HG03108 (cell line): ENCODE measurements at regions not wholly inside any gene's neighbourhood (a gene's known extent, or its start where the extent isn't known, plus 50 kb on each side); places are given as distances from the start of the nearest gene placed in this dataset.

Experiments
- ATAC-seq: cut with Tn5 transposase; IDR thresholded peaks from one replicate; pipeline ENCODE4 v1.9.1; 2021; ENCODE audit warnings: moderate library complexity; ENCODE audit not compliant: unreplicated experiment

DNA sequence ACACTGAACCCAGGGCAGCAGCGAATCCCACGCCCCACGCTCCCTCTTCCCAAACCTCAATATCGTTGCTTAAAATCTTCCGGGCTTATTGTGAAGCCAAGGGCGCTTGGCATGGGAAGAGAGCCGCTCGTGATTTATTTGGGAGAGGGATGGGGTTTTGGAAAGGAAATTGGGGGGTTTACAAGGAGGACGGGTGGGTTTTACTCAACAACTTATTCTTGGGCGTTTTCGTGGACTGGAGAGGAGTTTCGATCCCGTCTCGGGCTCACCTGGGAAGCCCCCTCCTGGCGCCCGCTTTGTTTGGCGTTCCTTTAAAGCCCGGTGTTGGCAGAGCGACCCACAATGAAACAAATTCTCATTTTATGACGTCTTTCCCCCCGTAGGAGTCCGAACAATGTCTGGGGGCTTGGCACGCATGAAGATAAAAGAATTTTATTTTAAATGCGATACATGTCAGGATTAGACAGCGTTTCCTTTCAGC lies 135.3 kb downstream of the INSIG2 start:
- no peak for ATAC-seq

DNA sequence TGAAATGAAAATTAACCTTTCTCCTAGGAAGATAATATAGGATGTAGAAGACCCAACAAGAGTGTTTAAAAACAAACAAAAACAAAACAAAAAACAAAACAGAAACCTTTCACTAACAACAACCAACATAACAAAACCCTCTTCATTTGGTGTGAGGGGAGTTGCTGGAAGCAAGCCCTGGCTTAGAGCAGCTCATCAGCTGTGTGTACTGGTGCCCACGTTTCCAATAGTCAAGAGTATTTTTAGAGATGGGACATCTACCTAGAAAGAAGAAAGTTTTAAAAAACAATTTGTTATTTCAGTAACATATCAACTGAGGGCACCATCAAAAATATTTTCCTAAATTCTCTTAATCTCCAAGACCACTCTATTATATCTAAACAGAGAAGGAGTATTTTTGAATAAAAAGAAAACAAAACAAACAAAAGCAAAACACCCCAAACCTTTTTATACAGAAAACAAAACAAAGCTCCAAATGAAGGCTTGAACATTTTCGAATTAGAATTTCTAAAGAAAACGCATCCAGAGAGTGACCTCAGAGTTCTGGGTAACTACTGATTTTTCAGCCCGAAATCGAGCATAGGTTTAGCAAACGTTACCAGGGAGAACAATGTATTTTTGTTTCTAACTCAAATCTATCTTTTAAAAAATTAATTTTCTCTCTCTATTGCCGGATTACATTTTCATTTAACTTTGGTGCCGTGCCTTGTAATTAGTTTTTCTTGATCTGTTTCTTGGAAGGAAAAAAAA lies 134.6 kb downstream of the INSIG2 start:
- ATAC-seq, result no peak

DNA sequence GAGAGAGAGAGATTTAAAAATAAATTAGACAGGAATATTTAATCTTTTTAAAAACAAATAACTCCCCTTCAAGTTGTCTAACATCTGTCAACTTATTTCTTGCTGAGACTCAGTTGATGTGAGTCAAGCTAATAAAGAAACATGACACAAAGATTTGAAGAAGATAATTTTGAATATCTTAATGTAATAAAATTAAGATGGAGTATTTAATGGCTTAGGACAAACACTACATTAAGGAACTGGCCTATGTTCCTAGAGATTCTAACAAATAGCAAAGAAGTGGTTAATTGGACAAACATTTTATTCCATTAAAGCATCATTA lies 134.0 kb downstream of the INSIG2 start:
- no peak for ATAC-seq

DNA sequence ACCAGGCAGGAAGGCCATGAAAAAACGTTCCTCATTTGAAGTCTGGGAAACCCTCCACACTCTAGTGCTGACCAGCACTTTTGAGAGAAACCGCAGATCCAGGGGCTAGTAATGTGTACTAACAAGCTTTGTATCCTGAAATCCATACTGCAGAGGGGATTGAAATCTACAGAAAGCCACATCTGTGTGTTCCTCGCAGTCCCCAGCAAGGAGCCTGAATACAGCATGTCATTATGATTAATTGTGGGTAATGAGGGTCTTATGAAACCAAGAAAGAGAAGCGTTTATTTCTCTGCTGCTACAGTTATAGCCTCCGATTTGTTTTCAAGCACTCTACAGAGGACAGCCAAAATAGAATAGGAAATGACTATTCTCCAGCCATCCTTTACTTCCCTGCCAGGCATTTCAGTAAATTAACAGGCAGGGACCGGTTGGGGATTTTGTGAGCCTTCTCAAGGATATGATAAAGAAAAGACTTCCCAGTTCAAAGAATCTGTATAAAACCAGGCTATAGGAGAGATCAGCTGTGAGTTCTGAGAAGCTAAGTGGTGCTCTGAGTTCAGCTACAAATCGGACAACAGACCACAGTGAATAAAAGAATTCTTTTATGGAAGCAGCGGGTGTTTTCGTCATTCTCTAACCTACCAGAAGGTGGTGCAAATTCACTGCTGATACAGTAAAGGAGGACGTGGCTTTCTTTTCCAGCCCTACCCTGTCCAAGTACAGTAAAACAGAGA lies 133.4 kb downstream of the INSIG2 start:
- no peak for ATAC-seq

DNA sequence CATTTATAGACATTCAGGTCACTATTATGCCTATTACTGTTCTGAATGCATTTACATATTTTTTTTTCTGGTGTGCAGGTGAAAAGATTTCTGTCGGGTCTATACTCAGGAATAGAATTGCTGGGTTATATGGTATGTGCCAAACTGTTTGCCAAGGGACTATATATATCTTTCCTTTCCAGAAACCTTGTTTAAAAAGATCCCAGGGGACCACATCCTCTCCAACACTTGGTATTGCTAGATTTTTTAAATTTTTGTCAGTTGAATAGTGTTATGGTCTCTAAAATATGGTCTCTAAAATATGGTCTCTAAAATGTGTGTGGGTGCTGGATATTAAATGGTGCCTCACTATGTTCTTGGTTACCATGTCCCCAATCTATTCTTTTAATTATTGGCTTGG lies 131.3 kb downstream of the INSIG2 start:
- no peak for ATAC-seq

DNA sequence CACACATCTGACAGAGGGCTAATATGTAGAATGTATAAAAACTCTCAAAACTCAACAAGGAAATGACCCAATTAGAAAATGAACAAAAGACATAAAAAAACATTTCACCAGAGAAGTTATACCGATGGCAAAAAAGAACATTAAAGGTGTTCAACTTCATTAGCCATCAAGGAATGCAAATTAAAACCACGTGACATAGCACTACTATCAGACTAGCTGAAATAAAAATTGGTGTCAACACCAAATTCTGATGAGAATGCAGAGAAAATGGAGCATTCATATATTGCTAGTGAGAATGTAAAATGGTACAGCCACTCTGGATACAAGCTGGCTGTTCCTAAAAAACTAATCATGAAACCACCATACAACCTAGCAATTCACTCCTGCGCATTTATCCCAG lies 128.0 kb downstream of the INSIG2 start:
- ATAC-seq, result no peak

DNA sequence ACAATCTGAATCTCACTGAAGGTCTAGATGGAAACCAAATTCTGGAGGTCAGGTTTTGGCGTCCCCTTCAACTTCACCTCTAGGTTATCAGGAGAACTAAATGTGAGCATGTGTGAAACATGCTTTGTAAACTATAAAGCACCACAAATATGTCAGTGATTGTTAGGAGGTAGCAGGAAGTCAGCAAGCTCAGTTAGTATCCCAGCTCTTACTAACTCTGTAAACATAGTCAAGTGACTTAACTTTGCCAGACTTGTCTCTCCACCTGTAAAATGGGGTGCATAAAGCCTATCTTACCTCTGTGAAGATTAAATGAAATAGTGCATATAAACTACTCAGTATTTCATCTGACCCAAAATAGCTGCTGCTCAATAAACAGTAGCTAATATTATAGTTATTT lies 121.5 kb downstream of the INSIG2 start:
- no peak for ATAC-seq

DNA sequence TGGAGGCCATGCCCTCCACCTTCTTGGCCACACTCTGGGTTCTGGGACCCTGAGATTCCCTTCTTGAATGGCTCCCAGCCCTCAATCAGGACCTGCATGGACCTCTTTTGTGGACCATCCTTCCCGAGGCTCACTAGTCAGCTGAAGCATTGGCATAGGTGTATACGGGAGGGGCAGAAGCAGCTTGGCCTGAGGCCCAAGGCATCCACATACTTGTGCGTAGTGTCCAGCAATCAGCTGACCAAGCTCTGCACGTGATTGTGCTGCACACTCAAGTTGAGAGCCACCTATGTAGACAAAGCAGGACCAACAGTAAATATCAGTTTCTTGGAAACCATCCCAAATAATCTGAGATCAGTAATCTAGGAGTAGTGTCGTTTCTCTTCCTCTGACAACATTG lies 119.6 kb downstream of the INSIG2 start:
- no peak for ATAC-seq

DNA sequence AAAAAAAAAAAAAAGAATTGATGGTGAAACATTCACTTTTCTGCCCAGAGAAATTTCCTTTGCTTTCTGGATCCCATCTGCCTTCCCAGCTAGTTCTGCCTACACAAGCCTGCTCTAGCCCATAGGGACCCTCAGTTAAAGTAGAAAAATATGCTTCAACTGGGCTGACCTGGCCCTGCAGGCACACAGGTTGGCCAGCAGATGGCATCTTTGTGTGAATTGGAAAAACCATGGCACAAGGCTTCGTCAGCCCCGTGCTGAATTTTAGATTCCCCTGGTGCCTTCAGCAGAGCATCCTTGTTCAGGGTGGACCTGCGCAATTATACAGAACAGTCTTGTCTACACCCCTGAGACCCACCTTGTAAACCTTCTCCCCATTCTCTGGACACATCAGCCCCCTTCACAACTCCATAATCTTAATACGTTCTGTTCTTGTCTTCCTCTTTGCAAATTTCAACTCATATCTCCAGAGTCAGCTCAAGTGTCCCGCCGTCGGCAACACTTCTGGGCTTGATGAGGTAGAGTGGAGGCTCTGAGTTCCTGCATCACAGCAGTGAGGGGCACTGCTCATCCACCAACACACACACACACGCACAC lies 114.5 kb downstream of the INSIG2 start:
- peak; percentile 66 for ATAC-seq

DNA sequence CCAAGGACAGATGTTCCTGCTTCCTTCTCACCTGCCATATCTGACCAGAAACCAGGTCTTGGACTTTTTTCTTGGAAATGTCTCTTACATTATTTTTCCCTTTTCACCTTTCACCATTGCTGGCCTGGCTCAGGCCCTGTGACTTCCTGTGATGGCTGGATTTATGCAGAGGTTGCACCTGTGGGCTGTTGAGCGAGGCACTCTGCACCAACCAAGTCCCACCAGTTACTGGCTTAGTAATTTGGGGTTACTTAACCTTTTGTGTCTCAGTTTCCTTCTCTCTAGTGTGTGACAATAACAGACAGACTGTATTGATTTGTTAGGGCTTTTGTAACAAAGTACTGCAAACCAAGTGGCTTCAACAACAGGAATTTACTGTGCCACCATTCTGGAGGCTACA lies 110.0 kb downstream of the INSIG2 start:
- ATAC-seq, result no peak

DNA sequence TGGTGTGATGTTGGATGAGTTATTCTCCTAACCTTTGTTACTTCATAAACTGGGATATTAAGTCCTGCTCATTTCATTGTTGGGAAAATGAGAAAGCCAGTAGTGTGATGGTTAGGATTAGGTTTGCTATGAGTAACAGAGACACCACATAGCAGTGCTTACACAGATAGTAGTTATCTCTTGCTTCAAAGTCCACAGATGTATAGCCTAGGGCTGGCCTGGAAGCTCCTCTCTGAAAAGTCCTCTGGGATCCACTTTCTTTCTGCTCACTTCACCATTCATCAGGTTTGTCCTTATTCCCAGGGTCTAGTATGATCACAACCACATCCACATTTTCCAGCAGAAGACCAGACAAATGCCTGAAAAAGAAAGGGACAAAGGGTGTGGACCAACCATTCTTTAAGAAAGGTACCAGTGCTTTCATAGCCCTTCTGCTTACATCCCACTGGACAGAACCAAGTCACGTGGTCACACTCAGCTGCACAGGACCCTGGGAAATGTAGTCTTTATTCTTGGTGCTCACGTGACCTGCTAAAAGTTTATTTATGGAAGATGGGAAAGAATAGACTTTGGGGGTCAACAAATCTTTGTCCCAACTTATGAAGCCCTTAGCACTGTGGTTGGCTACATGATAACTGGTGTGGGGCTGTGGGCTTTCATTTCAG lies 108.9 kb downstream of the INSIG2 start:
- no peak for ATAC-seq

DNA sequence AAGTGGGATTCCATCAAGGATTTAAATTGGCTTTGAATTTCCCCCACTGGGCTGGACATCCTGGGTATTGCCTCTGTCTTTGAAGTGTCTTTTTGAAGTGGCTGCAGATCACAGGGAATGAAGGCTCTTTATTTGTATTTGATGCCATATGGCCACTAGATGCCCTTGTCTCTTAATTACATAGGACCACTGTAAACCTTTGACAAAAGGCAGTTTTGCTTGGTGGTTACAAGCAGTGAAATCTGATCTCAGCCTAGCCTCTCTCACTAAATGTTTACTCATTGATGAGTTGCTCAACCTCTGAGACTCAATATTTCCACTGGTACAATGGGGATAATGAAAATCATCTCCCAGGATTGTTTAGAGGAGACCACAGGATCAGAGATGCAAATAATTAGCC lies 102.2 kb downstream of the INSIG2 start:
- no peak for ATAC-seq

DNA sequence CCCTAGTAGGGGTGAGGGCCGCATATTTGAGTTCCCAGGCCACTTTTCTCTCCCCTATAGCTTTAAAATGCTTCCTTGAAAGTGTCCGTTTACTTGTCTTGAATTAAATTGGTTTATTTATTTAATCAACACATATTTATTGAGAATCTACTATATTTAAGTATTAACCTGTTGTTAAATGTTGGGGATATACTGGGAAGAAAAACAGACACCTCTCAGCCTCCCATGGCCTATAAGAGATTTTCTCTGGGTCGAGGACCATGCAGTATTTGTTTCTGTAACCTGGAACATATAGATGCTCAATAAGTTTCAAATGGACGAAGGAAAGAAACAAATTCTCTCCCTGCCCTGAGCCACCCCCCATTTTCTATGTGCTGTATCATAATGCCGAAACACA lies 98.6 kb downstream of the INSIG2 start:
- ATAC-seq, result no peak

DNA sequence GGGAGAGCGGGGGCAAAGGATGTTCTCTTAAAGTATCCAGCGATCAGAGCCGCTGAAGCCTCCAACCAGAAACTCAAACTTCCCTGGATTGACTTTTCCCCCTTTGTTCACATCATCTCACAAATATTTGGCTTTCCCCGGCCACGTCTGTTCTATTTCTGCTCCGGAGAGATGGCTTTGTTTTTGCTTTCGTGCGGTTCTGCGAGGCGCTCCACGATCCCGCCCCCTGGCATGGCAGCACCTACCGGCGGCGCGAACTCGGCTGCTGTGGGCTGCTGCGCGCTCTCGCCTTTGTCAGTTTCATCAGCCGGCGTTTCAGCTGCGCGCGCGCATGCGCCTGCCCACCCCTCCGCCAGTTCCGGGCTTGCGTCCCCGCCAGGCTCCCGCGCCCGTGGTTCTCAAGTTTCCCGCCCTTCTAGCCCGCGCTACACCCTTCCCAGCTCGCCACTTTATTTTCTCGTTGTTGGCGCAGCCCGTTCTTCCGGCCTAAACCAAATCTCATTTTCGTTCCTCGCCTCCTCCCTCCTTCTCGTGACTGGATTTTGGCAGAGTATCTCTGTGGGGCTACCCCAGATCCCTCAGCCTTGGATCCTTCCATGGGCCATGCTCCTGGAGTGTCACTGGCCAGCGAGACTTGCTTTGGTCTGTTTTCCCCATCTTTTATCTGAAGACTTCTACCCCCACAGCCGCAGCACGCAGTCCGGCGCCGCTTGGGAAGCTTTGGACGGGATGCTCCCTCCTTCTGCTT lies 98.0 kb downstream of the INSIG2 start:
- peak; percentile 79 for ATAC-seq

DNA sequence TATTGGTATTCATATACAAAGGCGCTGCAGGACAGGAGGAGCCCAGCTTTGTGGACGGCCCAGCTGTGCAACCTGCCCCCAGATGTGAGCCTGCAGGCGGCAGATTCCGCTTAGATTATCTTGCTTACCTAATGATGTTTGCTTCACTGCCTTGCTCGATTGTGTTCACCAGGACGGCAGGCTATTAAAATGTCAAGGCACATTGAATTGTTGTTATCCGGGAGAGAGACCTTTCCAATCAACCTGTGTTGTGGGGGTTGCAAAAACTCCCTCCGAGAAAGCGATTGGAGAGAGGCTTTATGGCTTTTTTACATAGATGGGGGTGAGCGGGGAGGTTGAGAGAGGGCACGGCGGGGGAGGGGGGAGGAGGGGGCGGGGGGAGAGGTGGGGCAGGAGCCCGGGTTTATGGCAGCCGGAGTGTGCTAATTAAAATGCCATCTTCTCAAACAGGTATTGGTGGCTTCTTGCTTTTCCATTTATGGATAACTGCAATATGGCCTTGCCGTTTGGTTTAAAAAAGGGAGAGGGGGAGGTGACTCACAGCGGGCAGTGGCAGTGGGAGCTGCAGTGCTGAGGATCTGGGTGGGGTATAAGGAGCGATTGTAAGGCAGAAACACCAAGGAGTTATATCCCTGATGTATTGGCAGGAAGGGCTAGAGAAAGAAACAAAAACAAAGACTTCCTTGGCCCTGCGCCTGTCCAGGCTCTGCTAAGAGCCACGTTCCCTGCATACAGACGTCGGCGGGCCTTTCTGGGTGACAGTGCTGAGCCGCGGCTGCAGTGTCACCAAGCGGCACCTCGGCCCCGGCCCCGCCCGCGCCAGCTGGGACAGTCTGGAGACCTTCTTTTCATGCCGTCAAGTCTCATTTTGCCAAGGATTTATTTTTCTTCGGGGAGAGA lies 97.2 kb downstream of the INSIG2 start:
- ATAC-seq, result peak; percentile 72

DNA sequence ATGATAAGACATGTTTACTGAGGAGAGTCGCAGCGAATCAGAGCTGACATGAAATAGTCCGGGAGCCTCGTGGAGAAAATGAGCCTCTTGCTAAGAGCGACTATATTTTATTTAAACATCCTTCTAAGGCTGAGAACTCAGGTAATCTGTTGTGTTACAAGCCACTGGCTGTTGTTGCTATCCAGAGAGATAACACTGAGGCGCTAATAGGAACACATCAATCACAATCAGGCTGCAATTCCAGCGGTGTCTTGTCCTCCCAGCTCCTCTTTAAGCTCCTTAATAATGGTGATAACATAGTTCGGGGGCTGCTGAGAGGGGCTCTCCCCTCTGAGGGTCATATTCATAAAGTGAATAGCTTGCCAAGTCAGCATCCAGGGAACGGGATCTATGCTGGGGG lies 95.1 kb downstream of the INSIG2 start:
- no peak for ATAC-seq

DNA sequence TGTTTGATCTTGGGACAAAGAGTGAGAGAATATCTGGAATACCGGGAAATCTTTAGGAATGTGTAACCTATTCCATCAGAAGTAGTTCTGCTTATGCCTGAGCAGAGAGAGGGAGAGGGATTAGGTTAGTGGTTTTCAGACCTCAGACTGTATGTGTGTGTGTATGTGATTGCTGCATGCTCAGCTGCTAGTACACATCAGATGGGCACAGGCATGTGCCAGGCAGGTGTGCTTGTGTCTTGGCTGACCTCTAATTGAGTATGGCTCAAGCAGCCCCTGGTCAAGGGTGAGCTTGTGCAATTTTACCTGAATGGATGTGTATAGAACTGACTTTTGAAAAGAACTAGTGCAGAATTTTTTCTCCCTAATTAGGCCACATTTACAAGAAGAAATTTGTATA lies 91.2 kb downstream of the INSIG2 start:
- ATAC-seq, result no peak

DNA sequence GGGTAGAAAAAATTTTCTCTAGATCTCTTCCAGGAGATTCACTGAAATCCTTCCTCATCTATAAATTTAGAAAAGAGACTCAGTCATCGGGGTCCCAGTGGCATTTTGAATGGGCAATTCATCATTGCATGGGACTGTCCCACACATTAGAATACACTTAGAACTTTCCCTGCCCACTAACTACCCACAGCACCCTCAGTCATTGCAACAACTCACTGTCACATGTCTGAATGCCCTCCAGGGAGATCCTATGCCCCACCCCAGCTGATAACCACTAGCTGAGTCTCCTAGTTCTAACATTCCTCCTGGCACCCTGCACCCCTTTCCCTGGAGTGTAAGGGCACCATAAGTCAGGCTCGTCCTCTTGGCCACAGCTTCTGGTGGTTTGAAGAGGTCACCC lies 89.6 kb downstream of the INSIG2 start:
- no peak for ATAC-seq

DNA sequence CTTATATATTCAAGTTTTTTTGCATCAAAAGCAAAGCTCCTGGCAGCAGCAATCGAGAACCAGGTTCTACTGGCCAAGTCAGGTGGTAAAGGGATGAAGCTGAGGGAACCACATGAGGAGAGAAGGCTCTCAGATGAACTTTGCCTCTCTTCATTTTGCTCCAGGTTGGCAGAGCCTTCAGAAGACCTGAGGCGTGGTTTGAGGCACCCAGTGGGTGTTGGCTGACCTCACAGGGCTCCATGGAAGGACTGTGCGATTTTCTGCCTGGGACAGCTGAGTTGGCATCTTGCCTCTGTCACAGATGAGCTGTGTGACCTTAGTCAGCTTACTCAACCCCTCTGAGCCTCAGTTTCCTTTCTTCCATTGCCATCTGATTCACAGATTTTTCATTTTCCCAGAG lies 89.0 kb downstream of the INSIG2 start:
- ATAC-seq, result no peak

DNA sequence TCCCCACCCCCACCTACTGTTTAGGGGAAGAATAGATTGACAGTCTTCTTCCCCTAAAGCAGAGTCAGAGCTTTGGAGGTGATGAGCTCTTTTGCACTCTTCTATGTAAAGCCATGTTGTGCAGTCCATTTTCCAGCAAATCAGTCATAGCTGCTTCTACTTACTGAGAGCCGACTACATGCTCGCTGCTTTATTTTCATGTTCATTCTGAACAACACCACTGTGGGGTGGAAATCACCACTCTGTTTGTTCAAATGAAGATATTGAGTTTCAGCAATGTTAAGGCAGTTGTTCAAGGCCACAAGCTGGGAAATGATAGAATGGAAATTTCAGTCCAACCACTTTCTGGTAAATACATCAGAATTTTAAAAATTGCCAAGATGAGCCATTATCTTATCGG lies 88.3 kb downstream of the INSIG2 start:
- no peak for ATAC-seq
